Heart right ventricle (tissue), 16 donors: ENCODE measurements at regions not wholly inside any gene's neighbourhood (a gene's known extent, or its start where the extent isn't known, plus 50 kb on each side); places are given as distances from the start of the nearest gene placed in this dataset.
A peak's percentile ranks its signal among the peaks of the same experiment; 100 is the strongest.

Experiments used
- ATAC-seq, 8 donors: fragments of 200-7000 bp; cut with Tn5 transposase; one replicate each; pipeline ENCODE4 v1.9.1; 2020; ENCODE audit warnings: mild to moderate bottlenecking in 8 of 8, moderate library complexity in 8 of 8, moderate number of reproducible peaks in 1 of 8
- DNase-seq, 2 donors: peaks; one replicate each; pipeline ENCODE4 v3.0.0-alpha.2; 2020
- H3K27ac ChIP-seq, 10 donors: fragments of 200-600 bp; sonication (generic) in 2 of 10; one replicate each; pipeline versions ENCODE4 v1.5.0 to v1.8.0; 2020 to 2022; ENCODE audit warnings: mild to moderate bottlenecking in 3 of 10
- H3K27me3 ChIP-seq, 7 donors: fragments of 200-600 bp; one replicate each; pipeline ENCODE4 v1.8.0; 2021 to 2022; ENCODE audit warnings: mild to moderate bottlenecking in 2 of 7
- H3K36me3 ChIP-seq, 9 donors: fragments of 200-600 bp; sonication (generic) in 1 of 9; one replicate each; pipeline versions ENCODE4 v1.5.0 to v1.8.0; 2020 to 2022; ENCODE audit warnings: mild to moderate bottlenecking in 2 of 9
- H3K4me1 ChIP-seq, 9 donors: fragments of 200-600 bp; sonication (generic) in 1 of 9; one replicate each; pipeline versions ENCODE4 v1.5.0 to v1.8.0; 2020 to 2022; ENCODE audit warnings: mild to moderate bottlenecking in 4 of 9
- H3K4me3 ChIP-seq, 10 donors: fragments of 200-600 bp; sonication (generic) in 2 of 10; one replicate each; pipeline versions ENCODE4 v1.5.0 to v1.8.0; 2020 to 2022; ENCODE audit warnings: mild to moderate bottlenecking in 7 of 10, moderate library complexity in 2 of 10
- H3K9me3 ChIP-seq, 11 donors: fragments of 200-600 bp in 10 of 11; sonication (generic) in 2 of 11; one replicate each; pipeline versions ENCODE4 v1.5.0 to v1.8.0; 2013 to 2022; ENCODE audit warnings: mild to moderate bottlenecking in 2 of 11, control low read depth in 1 of 11, moderate library complexity in 1 of 11
- WGBS, 2 donors: extraction: QIAGEN DNeasy Blood & Tissue Kit; methylation state at CpG; one replicate each; pipeline ENCODE4 v1.1.7; 2013; ENCODE audit warnings: inconsistent platforms in 1 of 2; 5-methylcytosine and 5-hydroxymethylcytosine counted together
- intact Hi-C, 10 donors: fragments of 100-400 bp; cut with DNase I; formaldehyde crosslinking; loops; one replicate each; pipeline versions ENCODE4 v1.11.1 to v1.14.2; 2022
- TF ChIP-seq, protein P1 (sequence below), 9 donors: fragments of 200-600 bp; sonication (generic) in 2 of 9; IDR thresholded peaks; one replicate each; pipeline versions ENCODE4 v1.5.0 to v1.8.0; 2021 to 2022; ENCODE audit warnings: antibody characterized with exemption in 9 of 9, mild to moderate bottlenecking in 5 of 9, moderate library complexity in 1 of 9
- donor health status: Arrhythmogenic right ventricular cardiomyopathy.
- donor health status: ischemic (EF 13 %, LVEDD 7.1; RV severe dilation, severe dysfunction).
- donor health status: healthy with polysubstance abuse.
- donor health status: DM: no; HTN: yes; CAD: no.
- donor health status: DM: no; HTN: no; CAD: no.
- donor health status: ischemic (EF 25% LVEDD 6.9; RV normal size, moderate dysfunction).
- donor health status: ischemic (EF 25% LVEDD 5.7; RV mildly dilated, moderate dysfunction).
- donor health status: healthy.
- donor health status: DM: yes; HTN: yes; CAD: no.
- donor health status: Ischemic cardiomyopathy.
- donor health status: ischemic (EF 35%, LVEDD 5.7; RV mildly dilated, moderate dysfunction).
- donor health status: nonischemic (EF 11% LVEDD 7.7; RV severe dilation, severe dysfunction).
- donor health status: DM: yes; HTN: yes; CAD: no.
- donor health status: PGD.
- donor health status: ischemic (EF 29% LVEDD 5.4; RV normal size, mild dysfunction).
- donor health status: nonischemic (EF 23%, LVEDD 6.1; RV moderate dilation, normal function).

GRCh38 chr2:8281950-8282857, 399.7 kb upstream of the ID2 start:
- ATAC-seq (peak in 1 of 8 donors; percentile 28), DNase-seq (no peak)
- peaks cover 0 to 4% (median 0%) of the 10 kb centered on the region in 7 donors for H3K27me3 ChIP-seq
- H3K9me3 ChIP-seq: no peaks in the 10 kb centered on the region
- WGBS, 2 donors: 71 to 79% methylated on average over 25 of the region's 25 CpGs
- peak overlapping the region in 1 of 10 donors; percentile 26 for H3K27ac ChIP-seq
- intact Hi-C loops: no loop called here
- no peaks in the 10 kb centered on the region for H3K36me3 ChIP-seq
- peaks cover 0 to 13% (median 0%) of the 10 kb centered on the region in 9 donors for H3K4me1 ChIP-seq
- peak overlapping the region in 1 of 10 donors; percentile 14 for H3K4me3 ChIP-seq
- TF ChIP-seq, protein P1, sequence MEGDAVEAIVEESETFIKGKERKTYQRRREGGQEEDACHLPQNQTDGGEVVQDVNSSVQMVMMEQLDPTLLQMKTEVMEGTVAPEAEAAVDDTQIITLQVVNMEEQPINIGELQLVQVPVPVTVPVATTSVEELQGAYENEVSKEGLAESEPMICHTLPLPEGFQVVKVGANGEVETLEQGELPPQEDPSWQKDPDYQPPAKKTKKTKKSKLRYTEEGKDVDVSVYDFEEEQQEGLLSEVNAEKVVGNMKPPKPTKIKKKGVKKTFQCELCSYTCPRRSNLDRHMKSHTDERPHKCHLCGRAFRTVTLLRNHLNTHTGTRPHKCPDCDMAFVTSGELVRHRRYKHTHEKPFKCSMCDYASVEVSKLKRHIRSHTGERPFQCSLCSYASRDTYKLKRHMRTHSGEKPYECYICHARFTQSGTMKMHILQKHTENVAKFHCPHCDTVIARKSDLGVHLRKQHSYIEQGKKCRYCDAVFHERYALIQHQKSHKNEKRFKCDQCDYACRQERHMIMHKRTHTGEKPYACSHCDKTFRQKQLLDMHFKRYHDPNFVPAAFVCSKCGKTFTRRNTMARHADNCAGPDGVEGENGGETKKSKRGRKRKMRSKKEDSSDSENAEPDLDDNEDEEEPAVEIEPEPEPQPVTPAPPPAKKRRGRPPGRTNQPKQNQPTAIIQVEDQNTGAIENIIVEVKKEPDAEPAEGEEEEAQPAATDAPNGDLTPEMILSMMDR (IDR thresholded peaks at IDR 0.05): no peak

DNA sequence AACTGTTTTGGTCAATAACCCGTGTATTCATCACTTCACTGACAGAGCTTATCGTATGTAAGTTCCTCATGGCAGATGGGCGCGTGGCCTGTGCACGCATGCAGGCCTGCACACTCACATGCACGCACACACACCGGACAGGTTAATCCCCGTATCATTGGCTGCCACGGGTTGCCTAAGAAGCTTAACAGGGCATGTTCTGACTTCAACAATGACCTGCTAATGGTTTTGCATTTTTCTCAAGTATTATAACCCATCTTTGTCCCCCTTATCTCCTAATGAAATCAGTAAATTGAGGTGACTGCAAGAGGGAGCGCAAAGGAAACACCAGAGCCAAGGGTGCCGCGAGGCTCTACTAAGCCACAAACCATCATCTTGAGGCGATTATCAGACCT, 399.0 kb upstream of the ID2 start:
- DNase-seq (no peak), ATAC-seq (no peak)
- no peaks in the 10 kb centered on the region for H3K9me3 ChIP-seq
- TF ChIP-seq, protein P1 (IDR thresholded peaks at IDR 0.05): no peak
- intact Hi-C loops: no loop called here
- no peaks in the 10 kb centered on the region for H3K36me3 ChIP-seq
- 97% methylated on average over 13 of the region's 13 CpGs for WGBS, 2 donors
- no peak overlapping the region for H3K4me3 ChIP-seq
- H3K4me1 ChIP-seq: peaks cover 0 to 10% (median 0%) of the 10 kb centered on the region in 9 donors
- H3K27ac ChIP-seq: peak overlapping the region in 1 of 10 donors; percentile 26
- peaks cover 0 to 4% (median 0%) of the 10 kb centered on the region in 7 donors for H3K27me3 ChIP-seq

DNA sequence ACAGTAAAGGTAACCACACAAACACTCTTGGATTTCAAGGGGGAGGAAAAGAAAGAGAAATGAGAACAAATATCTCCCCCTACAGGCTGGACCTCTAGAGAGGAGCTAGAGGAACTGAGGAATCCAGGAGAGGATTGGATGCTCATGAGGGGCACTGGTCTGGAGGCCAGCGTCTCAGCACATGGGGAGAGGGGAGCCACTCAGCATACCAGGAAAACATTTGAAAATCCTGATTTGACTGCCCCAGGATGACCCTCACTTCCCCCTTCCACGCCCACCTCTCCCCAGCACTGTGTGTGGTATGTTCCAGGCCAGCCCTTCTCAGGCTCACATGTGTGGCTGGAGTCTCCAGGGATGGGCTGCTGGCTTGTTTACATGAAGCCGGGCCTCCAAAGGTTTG, 396.8 kb upstream of the ID2 start:
- intact Hi-C loops: no loop called here
- no peaks in the 10 kb centered on the region for H3K9me3 ChIP-seq
- H3K27me3 ChIP-seq: no peaks in the 10 kb centered on the region
- 68 to 72% methylated on average over 3 of the region's 3 CpGs for WGBS, 2 donors
- ATAC-seq (peak in 4 of 8 donors; percentile 12 to 55 (median 38)), DNase-seq (no peak)
- TF ChIP-seq, protein P1 (IDR thresholded peaks at IDR 0.05): peak in 7 of 9 donors; percentile 14 to 44 (median 27)
- H3K36me3 ChIP-seq: no peaks in the 10 kb centered on the region
- no peak overlapping the region for H3K27ac ChIP-seq
- no peak overlapping the region for H3K4me3 ChIP-seq
- H3K4me1 ChIP-seq: peaks cover 0 to 6% (median 0%) of the 10 kb centered on the region in 9 donors

DNA sequence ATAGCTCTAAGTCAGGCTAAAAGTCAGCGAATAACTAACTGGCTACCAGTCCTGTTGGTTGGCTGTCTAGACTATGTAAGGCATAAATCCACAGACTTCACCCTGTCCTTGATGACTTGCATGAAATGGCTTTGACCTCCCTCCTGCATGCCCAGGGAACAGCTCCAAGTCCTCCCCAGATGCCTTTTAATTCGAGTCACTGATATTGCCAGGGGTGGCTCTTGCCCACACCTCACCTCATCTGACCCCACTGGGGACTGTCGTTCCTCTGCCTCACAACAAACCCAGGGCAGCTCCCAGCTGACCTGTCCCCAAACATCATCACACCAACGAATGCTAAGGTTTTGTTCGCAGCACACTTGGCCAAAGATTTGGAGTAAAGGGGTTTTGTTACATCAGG, 396.0 kb upstream of the ID2 start:
- intact Hi-C loops: no loop called here
- Histone ChIP-seq H3K27ac (no peak overlapping the region), H3K4me3 (no peak overlapping the region), H3K27me3 (no peaks in the 10 kb centered on the region), H3K36me3 (no peaks in the 10 kb centered on the region), H3K9me3 (no peaks in the 10 kb centered on the region), H3K4me1 (peaks cover 0 to 6% (median 0%) of the 10 kb centered on the region in 9 donors)
- ATAC-seq (peak in 2 of 8 donors; percentile 73 to 79), DNase-seq (no peak)
- TF ChIP-seq, protein P1 (IDR thresholded peaks at IDR 0.05): no peak
- 70 to 80% methylated on average over 5 of the region's 5 CpGs for WGBS, 2 donors
